HG02571 (cell line): ENCODE measurements at regions not wholly inside any gene's neighbourhood (a gene's known extent, or its start where the extent isn't known, plus 50 kb on each side); places are given as distances from the start of the nearest gene placed in this dataset.
"Not testable (repeated sequence)": the region's sequence is repeated elsewhere in the genome, so short reads cannot be mapped to it uniquely, and the experiment has no call there.

ENCODE experiments used
- ATAC-seq: cut with Tn5 transposase; IDR thresholded peaks from one replicate; pipeline ENCODE4 v1.9.1; 2021; ENCODE audit warnings: mild to moderate bottlenecking, moderate library complexity; ENCODE audit not compliant: unreplicated experiment

DNA sequence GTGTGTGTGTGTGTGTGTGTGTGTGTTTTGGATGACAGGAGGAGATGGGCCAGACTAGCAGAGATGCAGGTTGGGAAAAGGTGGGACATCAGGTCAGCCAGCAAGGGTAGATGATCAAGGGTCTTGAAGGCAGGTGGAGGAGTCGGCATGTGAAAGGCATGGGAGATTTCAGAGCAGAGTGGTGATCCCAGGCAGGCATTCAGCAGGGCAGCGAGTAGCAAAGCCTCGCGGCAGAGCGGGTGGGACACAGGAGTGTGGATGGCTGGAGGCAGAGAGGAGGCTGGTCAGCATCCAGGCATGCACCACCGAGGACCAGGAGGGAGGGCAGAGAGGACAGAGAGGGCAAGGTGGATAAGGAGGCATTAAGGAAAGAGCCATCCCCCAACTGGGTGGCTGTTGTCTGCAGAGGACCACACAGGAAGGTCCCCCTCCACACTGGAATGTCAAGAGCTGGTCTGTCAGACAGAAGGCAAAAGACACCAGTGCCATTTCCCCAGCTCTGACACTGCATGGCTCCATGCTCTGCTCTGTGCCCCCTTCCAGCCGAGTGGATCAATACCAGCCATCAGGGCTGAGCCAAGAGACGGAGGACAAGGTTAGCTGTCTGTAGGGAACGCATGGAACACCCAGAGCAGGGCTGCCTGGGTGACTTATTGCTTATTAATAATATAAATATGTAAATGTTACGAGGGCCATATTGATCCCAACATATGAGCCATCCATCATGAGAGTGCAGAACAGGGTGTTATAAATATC, 74.8 kb upstream of the RPL38 start:
- ATAC-seq = no peak

DNA sequence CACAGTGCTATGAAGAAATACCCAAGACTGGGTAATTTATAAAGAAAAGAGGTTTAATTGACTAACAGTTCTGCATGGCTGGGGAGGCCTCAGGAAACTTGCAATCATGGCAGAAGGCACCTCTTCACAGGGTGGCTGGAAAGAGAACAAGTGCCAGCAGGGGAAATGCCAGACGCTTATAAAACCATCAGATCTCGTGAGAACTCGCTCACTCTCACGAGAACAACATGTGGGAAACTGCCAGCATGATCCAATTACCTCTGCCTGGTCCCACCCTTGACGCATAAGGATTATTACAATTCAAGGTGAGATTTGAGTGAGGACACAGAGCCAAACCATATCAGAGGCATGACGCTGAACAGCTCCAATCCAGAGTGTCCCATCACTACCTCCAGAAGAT, 73.7 kb upstream of the RPL38 start:
- ATAC-seq = not testable (repeated sequence)

DNA sequence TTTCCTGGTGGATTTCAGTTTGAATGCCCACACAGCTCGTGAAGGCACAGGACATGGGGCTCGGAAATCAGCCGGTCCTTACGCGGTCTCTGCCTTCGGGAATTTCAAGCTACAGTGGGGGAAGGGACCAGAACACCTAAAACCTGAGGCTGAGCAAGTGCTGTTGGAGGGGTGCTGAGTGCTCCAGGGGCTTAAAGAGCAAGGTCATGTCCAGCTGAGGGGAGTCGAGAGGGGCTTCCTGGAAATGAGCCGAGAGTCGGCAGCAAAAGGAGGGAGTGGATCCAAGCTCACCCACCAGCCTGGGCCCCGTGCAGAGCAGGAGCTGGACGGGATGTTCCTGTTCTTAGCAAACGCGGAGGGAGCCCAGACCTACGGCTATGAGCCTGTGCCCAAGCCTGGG, 73.2 kb upstream of the RPL38 start:
- no peak for ATAC-seq

DNA sequence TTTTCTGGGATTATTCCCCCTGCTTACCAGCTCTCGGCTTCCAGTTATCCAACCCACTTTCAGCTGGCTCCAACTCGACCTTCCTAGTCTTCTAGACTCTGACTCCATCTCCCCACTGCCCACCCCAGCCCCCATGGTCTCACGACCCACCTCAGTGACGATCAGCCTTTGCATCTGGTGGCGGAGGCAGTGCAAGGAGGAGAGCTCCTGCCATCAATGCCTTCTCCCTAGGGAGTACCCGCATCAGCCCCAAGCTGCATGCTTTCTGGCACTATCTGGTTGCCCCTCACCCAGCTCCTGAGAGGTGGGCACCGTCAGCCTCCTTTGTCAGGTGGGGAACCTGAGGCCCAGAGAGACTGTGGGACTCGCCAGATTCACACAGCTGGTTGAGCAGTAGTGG, 72.6 kb upstream of the RPL38 start:
- ATAC-seq = no peak

DNA sequence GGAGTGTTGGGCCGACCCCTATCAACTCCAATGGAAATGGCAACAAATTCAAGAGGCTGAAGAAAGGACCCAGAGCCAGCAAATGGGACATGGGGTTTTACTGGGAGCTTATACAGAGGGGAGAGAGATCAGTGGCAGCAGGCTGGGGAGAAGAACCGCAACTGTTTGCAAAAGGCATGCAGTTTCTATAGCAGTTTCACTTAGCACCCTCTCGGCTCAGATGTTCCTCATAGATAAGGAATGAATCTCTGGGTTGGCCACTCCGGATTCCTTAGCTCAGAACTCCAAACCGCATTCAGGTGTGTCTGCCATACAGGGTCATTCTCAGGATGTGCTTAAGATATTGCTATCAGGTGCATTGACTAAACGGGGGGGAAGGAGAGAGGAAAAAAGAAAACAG, 71.1 kb upstream of the RPL38 start:
- no peak for ATAC-seq

DNA sequence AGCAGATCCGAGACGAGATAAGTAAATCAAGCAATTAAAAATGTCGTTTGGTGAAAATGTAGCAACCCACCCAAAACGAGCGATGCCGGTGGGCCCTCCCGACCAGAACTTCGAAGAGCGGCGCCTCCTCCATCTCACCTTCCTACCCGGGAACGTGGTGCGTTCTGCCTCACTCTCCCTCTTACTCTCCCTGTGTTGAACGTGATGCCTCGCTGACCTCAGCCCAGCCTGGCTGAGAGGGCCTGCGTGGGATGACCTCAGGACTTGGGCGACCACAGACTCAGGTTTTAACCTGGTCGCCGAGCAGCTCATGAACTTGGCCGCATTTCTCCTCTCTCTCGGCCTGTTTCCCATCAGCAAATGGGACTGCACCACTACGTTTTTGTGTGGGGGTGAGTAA, 69.7 kb upstream of the RPL38 start:
- ATAC-seq = no peak

DNA sequence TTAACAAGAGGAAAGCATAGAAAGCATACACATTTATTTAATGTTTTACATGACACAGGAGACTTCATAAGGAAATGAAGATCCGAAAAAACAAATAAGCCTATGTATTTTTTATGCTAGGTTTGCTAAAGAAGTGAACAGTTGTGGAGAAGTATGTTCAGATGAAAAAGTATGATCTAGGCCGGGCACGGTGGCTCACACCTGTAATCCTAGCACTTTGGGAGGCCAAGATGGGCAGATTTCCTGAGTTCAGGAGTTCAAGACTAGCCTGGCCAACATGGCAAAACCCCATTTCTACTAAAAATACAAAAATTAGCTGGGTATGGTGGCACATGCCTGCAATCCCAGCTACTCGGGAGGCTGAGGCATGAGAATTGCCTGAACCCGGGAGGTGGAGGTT, 69.2 kb upstream of the RPL38 start:
- not testable (repeated sequence) for ATAC-seq

DNA sequence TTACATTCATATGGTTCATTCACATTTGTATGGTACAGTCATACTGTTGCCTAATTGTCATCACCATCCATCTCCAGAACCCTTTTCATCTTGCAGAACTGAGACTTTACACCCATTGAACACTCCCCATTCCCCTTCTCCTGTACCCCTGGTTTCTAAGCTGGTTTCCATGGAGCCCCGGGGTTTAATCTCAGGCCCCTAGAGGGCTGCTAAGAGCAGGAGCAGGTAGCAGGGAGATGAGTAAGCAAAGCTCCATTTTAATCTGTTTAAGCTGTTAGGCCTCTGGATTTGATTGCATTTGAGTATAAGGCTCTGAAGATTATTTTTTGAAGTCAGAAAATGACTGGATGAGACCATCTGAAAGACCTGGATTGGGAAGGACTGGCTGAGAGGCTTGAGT, 68.5 kb upstream of the RPL38 start:
- no peak for ATAC-seq

DNA sequence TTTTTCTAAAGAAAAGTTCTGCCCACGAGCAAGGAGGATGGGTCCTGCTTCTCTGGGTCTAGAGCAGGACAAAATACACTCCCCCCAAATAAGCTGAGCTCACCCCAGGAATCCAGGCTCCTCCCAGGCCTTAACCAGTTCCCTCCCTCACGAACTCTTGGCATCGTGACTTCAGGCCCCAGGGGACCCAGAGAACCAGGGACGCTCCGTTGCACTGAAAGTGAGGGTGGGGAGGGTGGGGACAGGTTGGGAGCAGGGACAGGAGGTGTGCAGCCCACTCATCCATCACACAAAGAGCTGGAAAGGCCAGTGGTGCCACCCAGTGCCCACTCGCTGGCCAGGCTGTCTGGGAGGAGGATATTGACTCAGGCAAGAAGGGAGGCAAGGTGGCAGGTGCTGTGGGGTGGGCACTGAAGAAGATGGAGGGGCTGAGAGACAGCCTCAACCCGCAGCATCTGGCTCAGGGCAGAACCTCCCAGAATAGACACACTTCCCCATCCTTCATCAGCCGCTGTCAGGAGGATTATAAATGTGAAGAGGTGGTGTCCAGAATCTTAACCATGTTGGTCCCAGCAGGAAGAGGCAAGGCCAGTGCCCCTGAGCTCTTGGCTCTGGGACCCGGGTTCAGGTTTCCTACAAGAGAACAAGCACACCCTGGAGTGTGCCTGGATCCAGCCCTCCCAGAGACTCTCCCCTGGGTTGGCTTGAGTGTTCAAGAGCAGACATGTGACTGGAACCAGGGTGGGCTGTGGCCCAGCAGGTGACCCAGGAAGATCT, 67.9 kb upstream of the RPL38 start:
- no peak for ATAC-seq

DNA sequence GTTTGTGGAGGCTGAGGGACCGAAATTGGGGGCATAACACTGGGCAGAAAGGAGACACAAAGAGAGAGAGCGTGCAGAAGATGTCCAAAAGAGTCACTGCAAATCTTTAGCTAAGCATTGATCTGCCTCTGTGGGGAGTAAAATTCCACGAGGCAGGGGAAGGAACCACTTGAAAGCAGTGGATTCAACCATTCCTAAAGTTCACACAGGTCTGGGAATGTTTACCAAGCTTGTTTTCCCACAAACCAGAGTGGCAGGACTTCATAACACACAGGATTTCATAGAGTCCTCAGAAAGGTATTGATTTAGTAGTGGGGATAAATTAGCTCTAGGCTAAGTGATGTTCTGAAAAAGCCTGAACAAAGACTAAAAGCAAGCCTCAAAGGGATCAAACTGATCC, 66.1 kb upstream of the RPL38 start:
- ATAC-seq = no peak

DNA sequence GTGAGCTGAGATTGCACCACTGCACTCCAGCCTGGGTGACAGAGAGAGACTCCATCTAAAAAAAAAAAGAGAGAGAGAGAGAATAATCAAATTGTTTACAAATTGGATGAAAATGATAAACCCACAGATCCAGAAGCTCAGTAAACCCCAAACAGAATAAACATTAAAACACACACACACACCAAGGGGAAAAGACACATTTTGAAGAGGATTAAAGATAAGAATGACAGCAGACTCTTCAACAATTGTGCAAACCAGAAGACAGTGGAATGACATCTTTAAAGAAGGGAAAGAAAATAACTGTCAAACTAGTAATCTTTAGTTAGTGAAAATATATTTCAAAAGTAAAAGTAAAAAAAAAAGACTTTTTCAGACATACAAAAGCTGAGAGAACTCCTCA, 64.4 kb upstream of the RPL38 start:
- no peak for ATAC-seq

DNA sequence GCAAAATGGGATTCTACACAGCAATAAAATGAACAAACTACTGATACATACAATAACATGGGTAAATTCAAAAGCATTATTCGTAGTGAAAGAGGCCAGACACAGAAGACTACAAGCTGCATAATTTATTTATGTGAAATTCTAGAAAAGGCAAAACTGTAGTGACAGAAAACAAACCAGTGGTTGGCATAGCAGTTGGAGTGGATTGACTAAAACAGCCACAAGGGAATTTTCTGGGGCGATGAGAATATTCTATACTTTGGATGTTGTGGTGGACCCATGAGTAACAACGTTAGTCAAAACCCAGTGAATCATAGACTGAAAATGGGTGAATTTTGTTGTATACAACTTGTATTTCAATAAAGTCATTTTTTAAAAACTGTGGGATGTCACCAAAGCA, 63.2 kb upstream of the RPL38 start:
- no peak for ATAC-seq

DNA sequence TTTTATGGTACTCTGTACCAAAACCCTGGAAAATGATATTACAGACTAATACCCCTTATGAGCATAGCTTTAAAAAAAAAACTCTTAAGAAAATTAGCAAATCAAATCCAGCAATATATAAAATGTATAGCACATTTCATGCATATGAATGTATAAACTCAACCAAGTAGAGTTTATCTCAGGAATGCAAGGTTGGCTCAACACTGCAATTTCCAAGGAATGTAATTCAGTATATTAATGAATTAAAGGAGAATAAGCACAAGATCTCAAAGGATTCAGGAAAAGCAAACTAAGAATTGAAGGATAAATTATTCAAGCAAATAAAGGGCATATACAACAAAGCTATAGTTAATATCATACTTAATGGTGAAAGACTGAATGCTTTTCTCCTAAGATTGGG, 61.9 kb upstream of the RPL38 start:
- ATAC-seq = no peak

DNA sequence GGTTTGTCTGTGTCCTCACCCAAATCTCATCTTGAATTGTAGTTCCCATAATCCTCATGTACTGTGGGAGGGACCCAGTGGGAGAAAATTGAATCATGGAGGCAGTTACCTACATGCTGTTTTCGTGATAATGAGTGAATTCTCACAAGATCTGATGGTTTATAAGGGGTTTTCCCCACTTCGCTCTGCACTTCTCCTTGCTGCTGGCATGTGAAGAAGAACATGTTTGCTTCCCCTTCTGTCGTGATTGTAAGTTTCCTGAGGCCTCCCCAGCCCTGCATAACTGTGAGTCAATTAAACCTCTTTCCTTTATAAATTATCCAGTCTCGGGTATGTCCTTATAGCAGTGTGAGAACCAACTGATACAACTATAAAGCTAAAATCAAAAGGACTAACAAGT, 60.2 kb upstream of the RPL38 start:
- ATAC-seq = not testable (repeated sequence)

DNA sequence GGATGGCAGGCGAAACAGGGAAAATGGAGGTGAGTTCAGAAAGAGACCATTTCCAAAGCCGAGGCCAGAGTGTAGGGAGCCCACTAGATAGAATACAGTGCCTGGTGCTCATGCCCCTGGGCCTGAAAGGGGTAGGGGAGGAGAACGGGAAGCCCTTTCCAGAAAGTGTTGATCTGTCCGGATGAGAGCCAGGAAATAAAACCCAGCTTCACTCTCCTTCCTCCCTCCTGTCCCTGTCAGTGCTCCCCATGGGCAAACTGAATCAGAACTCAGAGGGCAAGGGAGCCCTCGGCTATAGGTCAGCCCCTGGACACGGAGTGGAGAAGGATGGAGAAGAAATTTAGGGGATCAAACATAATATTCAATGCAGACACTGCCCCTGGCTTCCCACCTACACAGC, 57.7 kb upstream of the RPL38 start:
- no peak for ATAC-seq

DNA sequence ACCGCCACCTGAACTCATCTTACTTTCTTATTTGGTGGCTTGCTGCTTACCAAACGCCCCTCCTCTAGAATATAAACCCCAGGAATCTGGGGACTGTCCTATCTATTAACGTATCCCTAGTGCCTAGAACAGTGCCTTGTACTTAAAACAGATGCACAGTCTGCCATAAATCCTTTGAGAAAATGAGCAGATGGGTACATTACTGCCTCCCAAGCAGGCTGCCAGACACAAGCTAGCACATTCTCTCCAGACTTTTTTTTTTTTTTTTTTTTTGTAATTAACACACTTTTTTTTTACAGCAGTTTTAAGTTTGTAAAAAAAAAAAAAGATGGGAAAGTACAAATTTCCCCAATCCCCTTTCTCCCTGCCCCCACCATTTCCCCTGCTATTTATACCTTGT, 57.3 kb upstream of the RPL38 start:
- no peak for ATAC-seq

DNA sequence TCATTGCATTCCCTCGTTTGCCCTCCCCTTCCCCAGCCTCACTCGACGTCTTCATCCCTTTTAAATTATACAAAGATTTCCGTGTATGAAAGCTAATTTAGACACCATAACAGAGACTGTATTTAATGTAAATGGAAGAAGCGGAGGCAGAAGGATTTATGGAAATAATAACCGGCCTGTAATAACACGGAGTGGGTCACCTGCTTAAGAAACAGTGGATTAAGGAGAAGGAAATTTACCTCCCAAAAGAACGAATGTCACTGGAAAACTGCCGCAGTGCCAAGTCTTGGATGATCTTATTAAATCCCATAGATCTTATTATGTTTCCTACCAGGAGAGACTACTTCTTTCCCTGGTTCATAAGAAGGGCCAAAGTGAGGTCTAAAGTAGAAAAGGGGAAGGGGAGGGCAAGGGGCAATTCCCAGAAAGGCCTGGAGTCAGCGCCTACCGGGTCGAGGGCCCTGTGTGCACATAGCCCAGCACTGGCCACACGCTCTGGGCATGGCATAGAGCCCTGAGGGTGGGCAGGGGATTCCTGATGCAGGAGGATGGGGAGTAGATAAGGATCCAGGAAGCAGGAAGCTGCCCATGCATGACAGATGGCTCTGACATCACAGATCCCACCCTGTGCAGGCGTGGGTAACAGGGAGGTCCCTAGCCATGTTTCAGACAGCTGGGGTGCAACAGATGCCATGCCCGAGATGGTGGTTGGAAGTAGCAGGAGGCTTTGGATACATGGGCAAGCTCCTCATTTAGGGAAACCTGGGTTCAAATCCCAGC, 56.2 kb upstream of the RPL38 start:
- ATAC-seq = no peak

DNA sequence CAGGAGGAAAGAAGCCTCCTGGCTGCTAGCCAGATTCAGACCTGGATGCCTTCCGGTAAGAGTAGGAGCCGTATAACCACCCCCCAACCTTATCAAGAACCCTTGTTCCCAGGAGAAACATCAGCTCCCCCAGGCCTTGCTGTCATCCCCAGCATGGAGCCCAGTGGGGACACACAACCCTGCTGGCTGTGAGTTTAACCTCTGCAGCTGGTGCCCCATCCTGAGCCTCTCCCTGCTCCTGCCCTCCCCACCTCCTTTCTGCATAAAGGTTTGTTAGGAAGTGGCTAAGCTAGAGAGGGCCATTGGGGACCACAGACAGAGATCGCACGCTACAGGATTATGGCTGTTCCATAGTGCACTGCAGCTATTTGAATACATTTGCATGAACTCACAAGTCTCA, 55.5 kb upstream of the RPL38 start:
- ATAC-seq = no peak

DNA sequence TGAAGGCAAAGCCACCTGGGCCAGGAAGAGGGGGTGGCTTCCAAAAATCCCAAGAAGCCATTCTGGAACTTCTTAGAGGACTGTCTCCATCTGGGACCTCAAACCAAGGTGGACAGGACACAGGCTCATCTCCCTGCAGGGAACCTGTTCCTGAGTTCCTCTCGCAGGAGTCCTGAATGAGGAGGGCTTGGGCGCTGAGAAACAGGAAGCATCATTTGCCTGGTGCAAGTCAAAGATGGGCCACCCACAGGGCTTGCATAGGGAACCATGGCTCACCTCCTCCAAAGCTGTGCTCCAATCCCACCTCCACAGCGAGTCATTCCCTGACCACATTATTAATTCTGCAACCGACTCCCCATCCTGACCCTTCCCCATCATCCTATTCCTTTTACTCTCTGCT, 55.0 kb upstream of the RPL38 start:
- no peak for ATAC-seq

DNA sequence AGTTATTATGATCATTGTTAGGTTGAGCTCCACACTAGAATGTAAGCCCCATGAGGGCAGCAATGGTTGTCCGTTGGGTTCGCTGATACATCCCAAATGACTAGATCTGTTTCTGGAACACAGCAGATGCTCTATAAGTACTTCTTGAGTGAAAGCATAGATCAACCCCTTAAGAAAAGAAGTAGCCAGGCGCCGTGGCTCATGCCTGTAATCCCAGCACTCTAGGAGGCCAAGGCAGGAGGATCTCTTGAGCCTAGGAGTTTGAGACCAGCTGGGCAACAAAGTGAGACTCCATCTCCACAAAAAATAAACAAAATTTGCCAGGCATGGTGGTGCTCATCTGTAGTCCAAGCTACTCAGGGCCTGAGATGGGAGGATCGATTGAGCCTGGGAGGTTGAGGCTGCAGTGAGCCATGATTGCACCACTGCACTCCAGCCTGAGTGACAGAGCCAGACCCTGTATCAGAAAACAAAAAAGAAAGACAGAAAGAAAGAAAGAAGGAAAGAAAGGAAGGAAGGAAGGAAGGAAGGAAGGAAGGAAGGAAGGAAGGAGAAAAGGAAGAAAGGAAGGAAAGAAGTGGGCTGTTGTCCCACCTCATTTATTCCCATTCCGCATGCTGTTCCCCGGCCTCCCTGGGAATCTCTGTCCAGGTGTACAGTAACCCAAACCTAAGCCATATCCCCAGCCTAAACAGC, 54.4 kb upstream of the RPL38 start:
- no peak for ATAC-seq
